Thyroid gland (tissue), 4 donors: ENCODE measurements at regions not wholly inside any gene's neighbourhood (a gene's known extent, or its start where the extent isn't known, plus 50 kb on each side); places are given as distances from the start of the nearest gene placed in this dataset.

Experiments
- CTCF ChIP-seq, 6 experiments: fragments of 200-600 bp in 3 of 6; fragments of 450-650 bp in 3 of 6; sonication (generic) in 3 of 6; IDR thresholded peaks; one replicate each; pipeline ENCODE4 v1.5.1; 2016 to 2019; ENCODE audit warnings: antibody characterized with exemption in 6 of 6, mild to moderate bottlenecking in 2 of 6, inconsistent platforms in 1 of 6, moderate library complexity in 1 of 6
- POLR2A ChIP-seq, 2 donors: fragments of 450-650 bp; IDR thresholded peaks; one replicate each; pipeline ENCODE4 v1.6.1; 2017; ENCODE audit warnings: antibody characterized with exemption in 2 of 2, mild to moderate bottlenecking in 2 of 2, moderate library complexity in 1 of 2

GRCh38 chr16:77488652-77489051 lies 53.8 kb upstream of the ADAMTS18 start:
- no peak for TF ChIP-seq POLR2A (IDR thresholded peaks at IDR 0.05)
- no peak for TF ChIP-seq CTCF (IDR thresholded peaks at IDR 0.05)
